Mucosa of gallbladder (tissue), 1 donor: ENCODE measurements at regions not wholly inside any gene's neighbourhood (a gene's known extent, or its start where the extent isn't known, plus 50 kb on each side); places are given as distances from the start of the nearest gene placed in this dataset.

Source experiments
- DNase-seq: peaks from one replicate; pipeline ENCODE4 v3.0.0-alpha.2; 2020; ENCODE audit warnings: low spot score
- donor health status: DM: no; HTN: no; CAD: no.

DNA sequence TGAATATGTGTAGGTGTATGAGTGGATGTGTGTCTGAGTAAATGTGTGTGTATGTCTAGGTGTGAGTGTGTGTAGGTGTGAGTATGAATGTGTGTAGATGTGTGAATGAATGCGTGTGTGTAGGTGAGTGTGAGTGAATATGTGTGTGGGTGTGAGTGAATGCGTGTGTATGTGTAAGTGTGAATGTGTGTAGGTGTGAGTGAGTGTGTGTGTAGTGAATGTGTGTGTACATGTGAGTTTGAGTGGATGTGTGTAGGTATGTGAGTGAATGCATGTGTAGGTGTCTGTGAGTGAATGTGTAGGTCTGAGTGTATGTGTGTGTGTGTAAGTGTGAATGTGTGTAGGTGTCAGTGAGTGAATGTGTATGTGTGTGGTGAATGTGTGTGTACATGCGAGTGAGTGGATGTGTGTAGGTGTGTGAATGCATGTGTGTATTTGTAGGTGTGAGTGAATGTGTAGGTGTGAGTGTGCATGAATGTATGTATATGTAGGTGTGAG lies 201.0 kb upstream of the ZNF536 start:
- DNase-seq: no peak

DNA sequence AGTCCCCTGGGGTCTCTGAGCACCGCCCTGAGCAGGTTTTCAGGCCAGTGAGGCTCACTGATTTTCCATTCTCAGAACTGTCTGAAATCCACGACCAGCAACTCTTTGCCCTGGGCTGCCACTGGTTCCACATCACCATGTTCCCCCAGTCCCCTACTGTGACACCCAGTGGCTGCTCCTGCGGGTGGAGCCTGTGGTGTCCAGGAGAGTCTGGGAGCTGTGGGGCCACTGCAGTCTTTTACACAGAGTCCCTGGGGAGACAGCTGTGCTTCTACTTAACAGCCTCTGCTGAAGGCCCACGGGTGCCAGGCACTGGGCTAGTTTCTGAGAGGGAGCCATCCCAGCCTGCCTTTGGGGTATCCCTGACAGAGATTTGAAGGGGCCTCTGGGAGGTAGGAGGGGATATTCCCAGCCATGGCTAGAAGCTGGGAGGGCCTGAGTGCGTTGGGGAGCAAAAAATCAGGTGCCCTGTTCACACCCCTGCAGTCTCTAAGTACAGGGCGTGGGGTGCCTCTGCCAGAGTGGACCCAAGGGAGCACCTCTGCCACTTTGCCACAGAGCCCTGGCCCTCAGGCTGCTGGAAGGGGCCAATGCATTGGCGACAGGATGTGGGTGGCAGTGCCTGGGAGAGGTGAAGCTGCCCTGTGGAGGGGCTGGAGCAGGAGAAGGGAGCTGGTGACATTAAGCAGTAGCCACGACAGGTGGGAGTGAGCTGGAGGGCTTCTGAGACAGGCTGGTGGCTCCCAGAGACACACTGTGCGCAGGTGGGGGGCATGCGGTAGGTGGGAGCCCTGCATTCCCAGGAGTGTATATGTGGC lies 200.2 kb upstream of the ZNF536 start:
- DNase-seq: no peak

DNA sequence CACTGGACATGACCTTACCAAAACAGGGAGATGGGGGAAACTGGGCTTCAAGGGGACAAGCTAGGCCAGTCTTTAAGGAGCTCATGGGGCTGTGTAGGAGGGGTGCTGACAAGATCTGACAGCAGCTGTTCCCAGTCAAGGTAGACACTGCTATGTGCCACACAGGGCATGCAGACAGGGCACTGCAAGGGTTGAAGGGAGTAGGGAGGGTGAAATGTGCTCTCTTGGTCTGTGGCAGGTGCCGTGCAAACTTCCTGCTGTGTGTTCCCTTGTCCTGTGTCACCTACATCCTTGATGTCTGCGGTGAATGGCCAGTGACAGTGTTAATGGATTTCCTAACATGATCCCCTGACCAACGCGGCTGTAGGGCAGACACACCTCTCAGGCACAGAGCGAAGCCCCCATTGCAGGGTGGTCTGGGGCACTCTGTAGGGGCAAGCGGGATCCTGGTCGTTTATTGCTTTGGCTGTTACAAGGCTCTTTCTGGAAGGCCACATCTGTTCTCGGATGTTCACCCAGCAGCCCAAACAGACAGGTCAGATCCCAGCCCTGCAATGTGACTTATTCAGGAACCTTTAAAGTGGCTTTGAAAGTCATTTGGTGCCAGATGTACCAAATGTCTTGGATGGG lies 199.5 kb upstream of the ZNF536 start:
- no peak for DNase-seq

GRCh38 chr19:30173593-30174356 lies 198.4 kb upstream of the ZNF536 start:
- DNase-seq: no peak

- DNase-seq: no peak
Measured at GRCh38 chr19:30174357-30174645, 197.9 kb upstream of the ZNF536 start.

DNA sequence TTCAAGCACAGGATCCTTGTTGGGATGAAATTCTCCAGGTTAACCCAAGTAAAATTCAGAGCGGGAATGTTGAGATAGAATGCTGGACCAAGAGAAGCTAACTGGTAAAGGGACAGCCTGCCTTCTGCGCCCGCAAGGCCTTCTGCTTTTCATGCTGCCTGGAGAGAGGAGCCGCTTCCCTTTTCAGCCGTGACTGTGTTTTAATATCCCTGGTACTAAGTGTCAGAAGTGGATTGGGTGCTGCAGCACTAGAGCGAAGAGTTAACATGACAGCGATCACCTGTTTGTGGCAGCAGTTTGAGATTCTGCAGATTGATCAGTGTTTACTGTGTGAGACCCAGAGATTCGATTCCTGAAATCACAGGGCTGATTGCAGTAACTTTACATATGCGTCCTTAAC lies 197.4 kb upstream of the ZNF536 start:
- DNase-seq: no peak

- DNase-seq: no peak
Measured at GRCh38 chr19:30175987-30176386, 196.2 kb upstream of the ZNF536 start.

DNA sequence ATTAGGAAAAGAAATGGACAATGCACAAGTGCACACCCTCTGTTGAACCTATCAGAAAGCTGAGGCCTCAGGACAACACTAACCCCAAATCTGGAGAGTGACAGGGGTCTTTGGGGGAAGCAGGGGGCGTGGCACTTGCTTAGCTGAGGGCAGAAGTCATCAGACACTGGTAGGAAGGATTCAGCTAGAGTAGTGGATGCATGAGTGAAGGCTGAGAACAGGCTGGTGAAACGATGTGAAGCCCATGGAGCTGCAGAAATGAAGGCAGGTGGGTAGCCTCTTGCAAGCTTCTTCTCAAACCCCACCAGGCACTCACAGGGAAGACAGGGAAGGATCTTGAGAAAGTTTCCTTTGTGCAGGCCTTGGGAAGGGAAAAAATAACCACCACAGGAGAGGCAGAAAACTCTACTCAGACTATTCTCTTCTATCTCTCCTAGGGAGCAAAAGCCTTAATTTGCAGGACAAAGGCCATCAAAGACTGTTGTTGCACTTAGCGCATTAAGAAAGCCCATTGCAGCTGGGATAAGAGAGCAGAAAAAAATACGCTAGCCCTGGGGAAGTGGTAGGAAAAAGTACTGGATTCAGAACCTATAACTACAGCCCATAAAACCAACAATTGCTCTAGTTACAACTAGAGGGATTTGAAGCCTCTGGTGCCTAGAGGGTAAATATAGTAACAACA lies 193.3 kb upstream of the ZNF536 start:
- no peak for DNase-seq

- no peak for DNase-seq
Measured at GRCh38 chr19:30180691-30181090, 191.5 kb upstream of the ZNF536 start.

GRCh38 chr19:30183807-30184490 lies 188.2 kb upstream of the ZNF536 start:
- no peak for DNase-seq

- no peak for DNase-seq
Measured at GRCh38 chr19:30202060-30202600, 170.1 kb upstream of the ZNF536 start.

GRCh38 chr19:30204721-30205120 lies 167.5 kb upstream of the ZNF536 start:
- DNase-seq: no peak

GRCh38 chr19:30206187-30206586 lies 166.0 kb upstream of the ZNF536 start:
- DNase-seq: no peak

- DNase-seq: no peak
Measured at GRCh38 chr19:30207357-30207756, 164.8 kb upstream of the ZNF536 start.

DNA sequence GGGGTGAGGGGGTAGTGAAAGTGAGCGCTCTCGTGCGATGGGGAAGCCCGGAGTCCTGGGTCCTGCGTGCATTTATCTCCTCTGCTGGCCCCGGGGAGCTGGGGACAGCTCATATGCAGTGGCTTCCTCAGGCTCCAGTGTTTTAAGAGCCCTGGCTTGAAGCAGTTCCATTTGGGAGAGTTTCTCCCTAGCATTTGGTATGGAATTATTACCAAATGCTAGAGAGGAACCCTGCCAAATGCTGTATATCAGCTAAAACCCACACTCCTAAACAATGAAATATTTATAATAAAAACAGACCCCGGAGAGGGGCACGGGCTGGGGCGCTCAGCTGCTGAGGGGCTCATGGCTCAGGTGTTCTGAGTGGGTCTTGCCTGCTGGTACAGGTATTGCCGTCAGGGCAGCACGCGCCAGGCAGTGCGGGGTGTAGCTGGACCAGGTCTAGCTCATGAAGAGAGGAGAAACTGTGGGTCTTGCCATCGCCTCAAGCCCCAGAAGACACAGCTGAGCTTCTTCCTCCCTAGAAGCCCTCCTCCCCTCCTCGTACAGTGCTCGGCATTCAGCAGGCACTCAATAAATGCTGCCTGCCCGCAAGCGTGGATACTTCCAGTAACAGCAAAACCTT lies 163.6 kb upstream of the ZNF536 start:
- DNase-seq: no peak

DNA sequence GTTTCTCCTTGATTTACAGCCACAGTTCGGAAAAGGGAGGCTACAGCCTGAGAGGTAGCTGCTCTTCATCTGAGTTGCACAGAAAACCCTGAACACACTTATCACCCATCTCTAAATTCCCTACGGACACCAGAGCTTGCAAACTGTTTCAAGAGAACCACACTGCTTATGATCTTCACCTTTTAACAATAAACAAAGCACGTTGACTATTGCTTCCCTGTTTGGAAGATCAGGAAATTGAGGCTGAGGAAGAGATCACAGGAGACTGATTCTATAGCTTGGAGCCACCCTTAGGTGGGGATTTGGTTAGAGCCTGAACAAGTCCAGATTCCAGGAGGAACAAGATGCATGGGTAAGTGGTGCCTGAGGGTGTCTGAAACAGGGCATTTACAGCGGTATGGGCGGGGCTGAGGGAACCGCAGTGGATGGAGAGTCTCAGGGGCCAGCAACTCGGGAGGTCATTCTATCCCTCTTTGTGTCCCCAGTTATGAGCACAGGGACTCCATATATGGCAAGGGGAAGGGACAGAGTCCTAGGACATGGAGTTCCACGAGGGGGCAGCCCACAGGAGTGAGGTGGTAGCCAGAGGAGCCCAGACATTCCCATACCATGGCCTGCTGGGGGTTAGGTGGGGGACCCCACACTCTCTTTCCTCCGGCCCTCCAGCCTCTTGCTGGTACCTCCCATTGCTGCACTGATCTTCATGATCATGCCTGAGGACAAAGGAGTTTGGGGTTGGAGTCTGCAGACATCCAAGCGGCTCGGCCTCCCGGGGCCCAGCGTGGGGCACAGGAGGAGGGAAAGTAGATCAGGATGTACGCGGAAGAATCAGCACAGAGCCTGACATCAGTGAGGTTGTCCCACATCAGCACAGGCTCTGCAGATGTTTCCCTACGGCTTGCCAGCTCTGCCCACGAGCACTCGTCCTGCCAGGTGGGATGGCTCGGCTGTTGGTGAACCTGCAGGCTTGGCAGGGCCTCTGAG lies 162.3 kb upstream of the ZNF536 start:
- no peak for DNase-seq

GRCh38 chr19:30212574-30212973 lies 159.6 kb upstream of the ZNF536 start:
- no peak for DNase-seq

GRCh38 chr19:30214651-30215051 lies 157.5 kb upstream of the ZNF536 start:
- DNase-seq: no peak

DNA sequence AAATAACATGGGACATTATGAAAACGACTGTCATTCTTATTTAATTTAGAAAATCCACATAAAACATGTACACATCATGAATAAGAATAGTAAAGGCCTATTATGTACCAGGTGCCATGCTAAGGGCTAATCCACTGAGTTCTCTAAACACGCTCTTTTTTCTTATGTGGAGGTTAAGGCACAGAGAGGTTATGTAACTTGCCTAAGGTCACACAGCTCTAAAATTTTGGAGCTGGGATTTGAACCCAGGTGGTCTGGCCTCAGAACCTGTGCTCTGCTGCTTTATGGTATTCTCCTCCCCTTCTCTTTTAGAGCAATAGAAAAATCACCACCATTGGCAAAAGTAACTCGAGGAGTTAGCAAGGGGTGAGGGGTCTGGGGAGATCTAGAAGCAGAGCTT lies 156.9 kb upstream of the ZNF536 start:
- no peak for DNase-seq

DNA sequence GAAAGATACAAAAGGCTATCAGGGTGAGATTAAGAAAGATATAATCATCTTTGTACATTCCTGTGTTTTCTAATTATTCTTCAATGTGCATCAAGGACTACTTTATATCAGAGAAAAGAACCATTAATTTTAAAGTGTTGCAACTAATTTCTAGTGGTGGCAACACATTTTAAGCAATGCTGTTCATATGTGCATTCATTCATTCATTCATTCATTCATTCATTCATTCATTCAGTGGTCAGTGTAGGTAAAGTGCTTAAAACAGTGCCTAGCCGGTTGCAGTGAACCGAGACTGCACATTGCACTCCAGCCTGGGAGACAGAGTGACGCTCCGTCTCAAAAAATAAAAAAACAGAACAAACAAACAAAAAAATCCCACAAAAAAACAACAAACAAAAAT lies 155.7 kb upstream of the ZNF536 start:
- no peak for DNase-seq
